Heart left ventricle (tissue), 16 donors: ENCODE measurements at regions not wholly inside any gene's neighbourhood (a gene's known extent, or its start where the extent isn't known, plus 50 kb on each side); places are given as distances from the start of the nearest gene placed in this dataset.

Experiments
- ATAC-seq, 4 donors: fragments of 200-7000 bp; cut with Tn5 transposase; one replicate each; pipeline ENCODE4 v1.9.1; 2020 to 2022; ENCODE audit warnings: moderate library complexity in 4 of 4, mild to moderate bottlenecking in 3 of 4, moderate number of reproducible peaks in 1 of 4
- DNase-seq, 5 donors: peaks; one replicate each; pipeline ENCODE4 v3.0.0-alpha.2; 2020
- H3K27ac ChIP-seq, 12 donors: fragments of 200-600 bp; sonication (generic) in 4 of 12; one replicate each; pipeline versions ENCODE4 v1.5.0 to v1.8.0; 2016 to 2022; ENCODE audit warnings: mild to moderate bottlenecking in 2 of 12
- H3K27me3 ChIP-seq, 9 donors: fragments of 200-600 bp; sonication (generic) in 2 of 9; one replicate each; pipeline versions ENCODE4 v1.5.1 to v1.8.0; 2016 to 2022; ENCODE audit warnings: mild to moderate bottlenecking in 3 of 9
- H3K36me3 ChIP-seq, 9 donors: fragments of 200-600 bp; sonication (generic) in 2 of 9; one replicate each; pipeline versions ENCODE4 v1.5.0 to v1.8.0; 2018 to 2022; ENCODE audit warnings: mild to moderate bottlenecking in 2 of 9
- H3K4me1 ChIP-seq, 12 donors: fragments of 200-600 bp; sonication (generic) in 4 of 12; one replicate each; pipeline versions ENCODE4 v1.5.0 to v1.8.0; 2016 to 2022; ENCODE audit warnings: mild to moderate bottlenecking in 3 of 12
- H3K4me3 ChIP-seq, 12 donors: fragments of 200-600 bp; sonication (generic) in 4 of 12; one replicate each; pipeline versions ENCODE4 v1.5.0 to v1.8.0; 2017 to 2022; ENCODE audit warnings: mild to moderate bottlenecking in 9 of 12, moderate library complexity in 4 of 12
- H3K9me3 ChIP-seq, 12 donors: fragments of 200-600 bp; sonication (generic) in 4 of 12; one replicate each; pipeline versions ENCODE4 v1.5.0 to v1.8.0; 2016 to 2022; ENCODE audit warnings: mild to moderate bottlenecking in 1 of 12
- CTCF ChIP-seq, 12 donors: fragments of 200-600 bp; sonication (generic) in 4 of 12; IDR thresholded peaks; one replicate each; pipeline versions ENCODE4 v1.5.0 to v1.8.0; 2018 to 2022; ENCODE audit warnings: antibody characterized with exemption in 12 of 12, mild to moderate bottlenecking in 5 of 12
- POLR2A ChIP-seq, 2 donors: fragments of 450-650 bp; IDR thresholded peaks; one replicate each; pipeline ENCODE4 v1.6.1; 2017; ENCODE audit warnings: antibody characterized with exemption in 2 of 2, mild to moderate bottlenecking in 2 of 2, moderate library complexity in 2 of 2
- WGBS, 4 donors: extraction: QIAGEN DNeasy Blood & Tissue Kit in 2 of 4; methylation state at CpG; one replicate each; pipeline versions ENCODE4 v1.1.5 to v1.1.7; 2013 to 2018; 5-methylcytosine and 5-hydroxymethylcytosine counted together
- intact Hi-C, 10 donors: fragments of 100-400 bp; cut with DNase I; formaldehyde crosslinking; loops; one replicate each; pipeline versions ENCODE4 v1.11.1 to v1.14.2; 2022
- donor health status: ischemic (EF 13 %, LVEDD 7.1; RV severe dilation, severe dysfunction).
- donor health status: healthy with polysubstance abuse.
- donor health status: DM: no; HTN: yes; CAD: no.
- donor health status: DM: no; HTN: no; CAD: no.
- donor health status: ischemic (EF 25% LVEDD 6.9; RV normal size, moderate dysfunction).
- donor health status: ischemic (EF 25% LVEDD 5.7; RV mildly dilated, moderate dysfunction).
- donor health status: healthy.
- donor health status: DM: yes; HTN: yes; CAD: no.
- donor health status: ischemic (EF 35%, LVEDD 5.7; RV mildly dilated, moderate dysfunction).
- donor health status: nonischemic (EF 11% LVEDD 7.7; RV severe dilation, severe dysfunction).
- donor health status: DM: yes; HTN: yes; CAD: no.
- donor health status: PGD.
- donor health status: ischemic (EF 29% LVEDD 5.4; RV normal size, mild dysfunction).
- donor health status: nonischemic (EF 23%, LVEDD 6.1; RV moderate dilation, normal function).

GRCh38 chrX:44735498-44735897 is 108.3 kb upstream of the DUSP21 start:
- WGBS, 4 donors: 64 to 75% (median 66%) methylated on average over 2 of the region's 2 CpGs
- no peak overlapping the region for H3K27ac ChIP-seq
- H3K27me3 ChIP-seq: peaks cover 0 to 13% (median 0%) of the 10 kb centered on the region in 9 donors
- no peaks in the 10 kb centered on the region for H3K36me3 ChIP-seq
- DNase-seq: no peak
- H3K4me3 ChIP-seq: no peak overlapping the region
- H3K9me3 ChIP-seq: peaks cover 0 to 3% (median 0%) of the 10 kb centered on the region in 12 donors
- TF ChIP-seq POLR2A (IDR thresholded peaks at IDR 0.05) (no peak), CTCF (IDR thresholded peaks at IDR 0.05) (no peak)
- intact Hi-C loops: no loop called here
- no peaks in the 10 kb centered on the region for H3K4me1 ChIP-seq
- ATAC-seq: no peak

GRCh38 chrX:44733931-44734330 is 109.9 kb upstream of the DUSP21 start:
- no peak for DNase-seq
- no peak for ATAC-seq
- intact Hi-C loops: no loop called here
- Histone ChIP-seq H3K4me3 (no peak overlapping the region), H3K36me3 (no peaks in the 10 kb centered on the region), H3K27me3 (peaks cover 0 to 6% (median 0%) of the 10 kb centered on the region in 9 donors), H3K9me3 (peaks cover 0 to 3% (median 0%) of the 10 kb centered on the region in 12 donors), H3K4me1 (no peaks in the 10 kb centered on the region), H3K27ac (no peak overlapping the region)
- TF ChIP-seq CTCF (IDR thresholded peaks at IDR 0.05) (no peak), POLR2A (IDR thresholded peaks at IDR 0.05) (no peak)

- no peak for ATAC-seq
- intact Hi-C loops: no loop called here
- no peak overlapping the region for H3K4me3 ChIP-seq
- H3K27me3 ChIP-seq: peaks cover 0 to 16% (median 0%) of the 10 kb centered on the region in 9 donors
- H3K9me3 ChIP-seq: peaks cover 0 to 3% (median 0%) of the 10 kb centered on the region in 12 donors
- no peaks in the 10 kb centered on the region for H3K4me1 ChIP-seq
- TF ChIP-seq CTCF (IDR thresholded peaks at IDR 0.05): no peak
- no peak for TF ChIP-seq POLR2A (IDR thresholded peaks at IDR 0.05)
- no peak overlapping the region for H3K27ac ChIP-seq
- DNase-seq: no peak
- no peaks in the 10 kb centered on the region for H3K36me3 ChIP-seq
- WGBS, 4 donors: 43 to 72% (median 54%) methylated on average over 2 of the region's 2 CpGs
Measured at GRCh38 chrX:44731160-44731559, 112.7 kb upstream of the DUSP21 start.

- Histone ChIP-seq H3K4me3 (no peak overlapping the region), H3K36me3 (no peaks in the 10 kb centered on the region), H3K27ac (no peak overlapping the region), H3K27me3 (peaks cover 0 to 29% (median 0%) of the 10 kb centered on the region in 9 donors), H3K9me3 (no peaks in the 10 kb centered on the region), H3K4me1 (no peaks in the 10 kb centered on the region)
- 81 to 96% (median 93%) methylated on average over 5 of the region's 5 CpGs for WGBS, 4 donors
- DNase-seq: no peak
- intact Hi-C loops: no loop called here
- no peak for ATAC-seq
- TF ChIP-seq POLR2A (IDR thresholded peaks at IDR 0.05): no peak
- TF ChIP-seq CTCF (IDR thresholded peaks at IDR 0.05): no peak
Measured at GRCh38 chrX:44723426-44723825, 120.4 kb upstream of the DUSP21 start.
